B cell (primary cell): ENCODE measurements at regions not wholly inside any gene's neighbourhood (a gene's known extent, or its start where the extent isn't known, plus 50 kb on each side); places are given as distances from the start of the nearest gene placed in this dataset.

Source experiments
- ATAC-seq: fragments of 200-7000 bp; cut with Tn5 transposase; one replicate; pipeline ENCODE4 v1.10.0; 2021; ENCODE audit warnings: low read depth, mild to moderate bottlenecking, moderate number of reproducible peaks, moderate library complexity
- CTCF ChIA-PET: fragments of 350-600 bp; sonication (Branson Sonifier 250); formaldehyde crosslinking; loops from one replicate; lab custom pipeline; 2021; ENCODE audit warnings: antibody characterized with exemption, inconsistent platforms; lab: Charles Lee
- POLR2A ChIA-PET: fragments of 350-600 bp; sonication (Branson Sonifier 250); formaldehyde crosslinking; loops from one replicate; lab custom pipeline; 2021; ENCODE audit warnings: antibody characterized with exemption; lab: Charles Lee
- DNase-seq: peaks from one replicate; pipeline ENCODE4 v3.0.0; 2013
- H2AFZ ChIP-seq: 2 replicates; pipeline ENCODE4 v1.6.1; 2012; ENCODE audit warnings: mild to moderate bottlenecking, low read depth, low read length; ENCODE audit not compliant: insufficient read depth, poor library complexity, severe bottlenecking
- H3K27ac ChIP-seq, 2 donors: 1 replicate in 1 of 2; 2 replicates in 1 of 2; pipeline ENCODE4 v1.5.1; 2012 to 2013; ENCODE audit warnings: low read length in 2 of 2, mild to moderate bottlenecking in 2 of 2, moderate library complexity in 1 of 2
- H3K27me3 ChIP-seq, 4 experiments: fragments of 200-600 bp in 1 of 4; sonication (generic) in 1 of 4; replicated peaks in 1 of 4; 1 replicate in 2 of 4; 2 replicates in 2 of 4; pipeline versions ENCODE4 v1.6.1 to v1.7.0; 2013 to 2016; ENCODE audit warnings: low read length in 3 of 4, mild to moderate bottlenecking in 2 of 4, mixed read lengths in 1 of 4, moderate library complexity in 1 of 4; ENCODE audit not compliant: insufficient read depth in 4 of 4, control insufficient read depth in 3 of 4; ENCODE audit errors: control extremely low read depth in 1 of 4
- H3K36me3 ChIP-seq, 2 experiments: replicated peaks in 1 of 2; 1 replicate in 1 of 2; 2 replicates in 1 of 2; pipeline versions ENCODE4 v1.6.1 to v1.7.1; 2013; ENCODE audit warnings: low read length in 1 of 2; ENCODE audit not compliant: insufficient read depth in 2 of 2, control insufficient read depth in 1 of 2; ENCODE audit errors: control extremely low read depth in 1 of 2, extremely low read depth in 1 of 2
- H3K4me1 ChIP-seq, 2 donors: fragments of 200-600 bp in 1 of 2; sonication (generic) in 1 of 2; 1 replicate in 1 of 2; 2 replicates in 1 of 2; pipeline versions ENCODE4 v1.5.1 to v1.6.1; 2013 to 2017; ENCODE audit warnings: low read length in 2 of 2; ENCODE audit not compliant: control insufficient read depth in 2 of 2, insufficient read depth in 2 of 2
- H3K4me2 ChIP-seq: replicated peaks from 2 replicates; pipeline ENCODE3; 2012; ENCODE audit warnings: mild to moderate bottlenecking, low read depth, low read length; ENCODE audit not compliant: poor library complexity, severe bottlenecking
- H3K4me3 ChIP-seq, 5 experiments: fragments of 200-600 bp in 1 of 5; sonication (generic) in 1 of 5; 1 replicate in 3 of 5; 2 replicates in 2 of 5; pipeline versions ENCODE4 v1.5.1 to v1.7.0; 2011 to 2016; ENCODE audit warnings: low read length in 4 of 5, mild to moderate bottlenecking in 4 of 5, low read depth in 2 of 5, control low read depth in 1 of 5, moderate library complexity in 1 of 5; ENCODE audit not compliant: insufficient read depth in 1 of 5; ENCODE audit errors: control extremely low read depth in 1 of 5, extremely low read depth in 1 of 5
- H3K79me2 ChIP-seq: fragments of 200-600 bp; sonication (generic); one replicate; pipeline ENCODE4 v1.6.0; 2016; ENCODE audit warnings: low read length; ENCODE audit not compliant: control insufficient read depth, insufficient read depth
- H3K9ac ChIP-seq: fragments of 200-600 bp; sonication (generic); 2 replicates; pipeline ENCODE4 v1.6.1; 2017; ENCODE audit warnings: mild to moderate bottlenecking, low read length, moderate library complexity
- H3K9me3 ChIP-seq, 3 donors: one replicate each; pipeline versions ENCODE4 v1.6.1 to v1.7.1; 2013; ENCODE audit warnings: low read length in 2 of 3; ENCODE audit not compliant: control insufficient read depth in 2 of 3, insufficient read depth in 1 of 3; ENCODE audit errors: control extremely low read depth in 1 of 3
- H4K20me1 ChIP-seq: 2 replicates; pipeline ENCODE4 v1.6.0; 2012; ENCODE audit warnings: mild to moderate bottlenecking, low read length; ENCODE audit not compliant: insufficient read depth, control insufficient read depth, poor library complexity, severe bottlenecking
- H3K27ac Mint-ChIP-seq: one replicate; pipeline ENCODE4 v1.8.0; 2021; ENCODE audit warnings: mixed read lengths
- H3K27me3 Mint-ChIP-seq: one replicate; pipeline ENCODE4 v1.8.0; 2021; ENCODE audit warnings: mixed read lengths
- H3K4me1 Mint-ChIP-seq: one replicate; pipeline ENCODE4 v1.8.0; 2021; ENCODE audit warnings: mixed read lengths
- H3K4me3 Mint-ChIP-seq: one replicate; pipeline ENCODE4 v1.8.0; 2021; ENCODE audit warnings: mixed read lengths
- H3K9me3 Mint-ChIP-seq: one replicate; pipeline ENCODE4 v1.8.0; 2022; ENCODE audit warnings: mixed read lengths; ENCODE audit not compliant: insufficient read depth
- CTCF ChIP-seq: fragments of 200-600 bp; IDR thresholded peaks from one replicate; pipeline ENCODE4 v1.8.0; 2022; ENCODE audit warnings: antibody characterized with exemption, mild to moderate bottlenecking
- EZH2 ChIP-seq: IDR thresholded peaks from 2 replicates; pipeline ENCODE4 v1.6.1; 2012; ENCODE audit warnings: borderline replicate concordance, low read depth, mild to moderate bottlenecking, moderate library complexity, low read length; ENCODE audit not compliant: insufficient read depth, poor library complexity, severe bottlenecking
- WGBS: methylation state at CpG from one replicate; pipeline ENCODE4 v1.1.5; 2013; ENCODE audit warnings: missing lambda C conversion rate; ENCODE audit not compliant: insufficient coverage; 5-methylcytosine and 5-hydroxymethylcytosine counted together
- intact Hi-C: fragments of 100-400 bp; cut with micrococcal nuclease; formaldehyde crosslinking; loops from one replicate; pipeline ENCODE4 v1.10.0; 2022

- CTCF ChIA-PET: no interaction called here
- H3K4me3 Mint-ChIP-seq: no peak overlapping the region
- WGBS: 93% methylated on average over 22 of the region's 22 CpGs
- H3K79me2 ChIP-seq: no peaks in the 10 kb centered on the region
- no peak overlapping the region for H3K9ac ChIP-seq
- H3K4me2 ChIP-seq: no peak overlapping the region
- POLR2A ChIA-PET: no interaction called here
- no peak overlapping the region for H3K27ac Mint-ChIP-seq
- ATAC-seq (no peak), DNase-seq (no peak)
- no peak overlapping the region for H2AFZ ChIP-seq
- no peak overlapping the region for H3K27ac ChIP-seq
- no peak for TF ChIP-seq EZH2
- no peak for TF ChIP-seq CTCF
- no peaks in the 10 kb centered on the region for H3K27me3 Mint-ChIP-seq
- no peaks in the 10 kb centered on the region for H3K9me3 Mint-ChIP-seq
- H4K20me1 ChIP-seq: no peaks in the 10 kb centered on the region
- H3K4me1 Mint-ChIP-seq: no peaks in the 10 kb centered on the region
- no peaks in the 10 kb centered on the region for H3K4me1 ChIP-seq
- H3K4me3 ChIP-seq: no peak overlapping the region
- peaks cover 0 to 18% (median 1%) of the 10 kb centered on the region in 3 donors for H3K9me3 ChIP-seq
- intact Hi-C loops: no loop called here
- H3K36me3 ChIP-seq: no peaks in the 10 kb centered on the region
- no peaks in the 10 kb centered on the region for H3K27me3 ChIP-seq
Measured at GRCh38 chr2:35391736-35392442, 963.7 kb upstream of the CRIM1 start.

- no peaks in the 10 kb centered on the region for H3K27me3 Mint-ChIP-seq
- DNase-seq (no peak), ATAC-seq (no peak)
- no CpG with 5 or more reads among the region's 1 CpG for WGBS
- no peak overlapping the region for H3K27ac Mint-ChIP-seq
- no peak overlapping the region for H3K4me2 ChIP-seq
- H3K27ac ChIP-seq: no peak overlapping the region
- H3K4me1 ChIP-seq: no peaks in the 10 kb centered on the region
- CTCF ChIA-PET: no interaction called here
- no peaks in the 10 kb centered on the region for H4K20me1 ChIP-seq
- TF ChIP-seq CTCF: no peak
- TF ChIP-seq EZH2: no peak
- no peak overlapping the region for H3K9ac ChIP-seq
- intact Hi-C loops: no loop called here
- H3K27me3 ChIP-seq: no peaks in the 10 kb centered on the region
- H3K36me3 ChIP-seq: no peaks in the 10 kb centered on the region
- POLR2A ChIA-PET: no interaction called here
- H3K9me3 ChIP-seq: no peaks in the 10 kb centered on the region
- H3K4me3 ChIP-seq: no peak overlapping the region
- H3K79me2 ChIP-seq: no peaks in the 10 kb centered on the region
- H3K9me3 Mint-ChIP-seq: no peaks in the 10 kb centered on the region
- no peaks in the 10 kb centered on the region for H3K4me1 Mint-ChIP-seq
- H2AFZ ChIP-seq: no peak overlapping the region
- H3K4me3 Mint-ChIP-seq: no peak overlapping the region
Measured at GRCh38 chr2:35378791-35379190, 976.8 kb upstream of the CRIM1 start.
